ENCODE measurements at regions not wholly inside any gene's neighbourhood (a gene's known extent, or its start where the extent isn't known, plus 50 kb on each side); places are given as distances from the start of the nearest gene placed in this dataset.

DNA sequence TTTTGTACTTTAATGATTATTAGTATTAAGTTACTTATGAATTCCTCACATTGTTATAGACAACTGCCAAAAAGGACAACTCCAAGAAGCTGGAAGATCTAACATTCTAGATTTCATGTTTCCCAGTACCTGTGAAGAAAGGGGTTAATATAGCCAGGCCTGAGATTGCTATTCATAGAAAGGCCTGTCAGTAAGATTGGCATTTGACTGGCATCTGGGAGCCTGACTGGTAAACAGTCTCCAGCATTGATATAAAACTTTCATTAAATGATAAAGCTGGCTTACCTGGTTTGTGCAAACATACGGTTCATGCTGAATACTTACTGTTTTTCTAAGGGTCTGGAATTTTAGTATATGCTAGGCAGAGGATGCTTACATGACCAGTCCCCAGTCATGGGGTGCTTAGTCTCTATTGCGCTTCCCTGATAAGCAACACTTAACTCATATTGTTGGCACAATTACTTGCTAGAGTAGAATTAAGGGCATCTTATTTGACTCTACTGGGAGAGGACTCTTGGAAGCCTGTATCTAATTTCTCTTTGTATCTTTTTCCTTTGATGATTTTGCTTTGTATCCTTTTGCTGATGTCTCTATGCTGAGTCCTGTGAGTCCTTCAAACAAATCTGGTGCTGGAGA, 340.4 kb upstream of the SEMA6A start:
- Histone ChIP-seq H3K27ac (no peak overlapping the region), H3K36me3 (no peaks in the 10 kb centered on the region), H3K4me1 (no peaks in the 10 kb centered on the region), H3K27me3 (no peaks in the 10 kb centered on the region), H3K9me3 (no peaks in the 10 kb centered on the region), H3K4me3 (no peak overlapping the region)
- 91 to 94% methylated on average over 2 of the region's 2 CpGs for WGBS, 2 donors
- intact Hi-C loops (cut with DNase I), result no loop called here
- no peak for DNase-seq
- TF ChIP-seq, protein P1, sequence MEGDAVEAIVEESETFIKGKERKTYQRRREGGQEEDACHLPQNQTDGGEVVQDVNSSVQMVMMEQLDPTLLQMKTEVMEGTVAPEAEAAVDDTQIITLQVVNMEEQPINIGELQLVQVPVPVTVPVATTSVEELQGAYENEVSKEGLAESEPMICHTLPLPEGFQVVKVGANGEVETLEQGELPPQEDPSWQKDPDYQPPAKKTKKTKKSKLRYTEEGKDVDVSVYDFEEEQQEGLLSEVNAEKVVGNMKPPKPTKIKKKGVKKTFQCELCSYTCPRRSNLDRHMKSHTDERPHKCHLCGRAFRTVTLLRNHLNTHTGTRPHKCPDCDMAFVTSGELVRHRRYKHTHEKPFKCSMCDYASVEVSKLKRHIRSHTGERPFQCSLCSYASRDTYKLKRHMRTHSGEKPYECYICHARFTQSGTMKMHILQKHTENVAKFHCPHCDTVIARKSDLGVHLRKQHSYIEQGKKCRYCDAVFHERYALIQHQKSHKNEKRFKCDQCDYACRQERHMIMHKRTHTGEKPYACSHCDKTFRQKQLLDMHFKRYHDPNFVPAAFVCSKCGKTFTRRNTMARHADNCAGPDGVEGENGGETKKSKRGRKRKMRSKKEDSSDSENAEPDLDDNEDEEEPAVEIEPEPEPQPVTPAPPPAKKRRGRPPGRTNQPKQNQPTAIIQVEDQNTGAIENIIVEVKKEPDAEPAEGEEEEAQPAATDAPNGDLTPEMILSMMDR (IDR thresholded peaks at IDR 0.05), result no peak
- TF ChIP-seq POLR2A (IDR thresholded peaks at IDR 0.05), result no peak

DNA sequence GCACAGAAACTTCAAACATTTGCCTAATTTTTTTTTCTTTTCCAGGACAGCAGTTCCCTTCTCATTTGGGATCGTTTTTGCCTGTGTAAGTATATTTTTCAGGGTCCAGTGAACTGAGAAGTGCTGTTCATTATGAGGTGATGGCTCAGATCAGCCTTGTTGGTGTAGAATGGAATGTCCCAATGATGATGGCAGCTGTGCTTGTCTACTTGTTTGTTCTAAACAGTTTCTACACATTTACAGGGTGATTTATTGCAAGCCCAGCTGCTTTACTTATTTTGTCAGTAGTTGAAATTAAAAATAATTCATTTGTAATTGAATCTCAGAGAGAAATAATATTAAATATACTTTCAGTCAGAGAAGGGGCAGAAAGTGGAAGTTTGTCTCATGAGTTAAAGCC, 337.6 kb upstream of the SEMA6A start:
- Histone ChIP-seq H3K4me3 (no peak overlapping the region), H3K36me3 (no peaks in the 10 kb centered on the region), H3K27ac (no peak overlapping the region), H3K4me1 (no peaks in the 10 kb centered on the region), H3K9me3 (no peaks in the 10 kb centered on the region), H3K27me3 (no peaks in the 10 kb centered on the region)
- 25 to 50% methylated on average over 1 of the region's 1 CpG for WGBS, 2 donors
- TF ChIP-seq POLR2A (IDR thresholded peaks at IDR 0.05), result no peak
- TF ChIP-seq, protein P1 (IDR thresholded peaks at IDR 0.05), result no peak
- intact Hi-C loops (cut with DNase I), result no loop called here
- no peak for DNase-seq

DNA sequence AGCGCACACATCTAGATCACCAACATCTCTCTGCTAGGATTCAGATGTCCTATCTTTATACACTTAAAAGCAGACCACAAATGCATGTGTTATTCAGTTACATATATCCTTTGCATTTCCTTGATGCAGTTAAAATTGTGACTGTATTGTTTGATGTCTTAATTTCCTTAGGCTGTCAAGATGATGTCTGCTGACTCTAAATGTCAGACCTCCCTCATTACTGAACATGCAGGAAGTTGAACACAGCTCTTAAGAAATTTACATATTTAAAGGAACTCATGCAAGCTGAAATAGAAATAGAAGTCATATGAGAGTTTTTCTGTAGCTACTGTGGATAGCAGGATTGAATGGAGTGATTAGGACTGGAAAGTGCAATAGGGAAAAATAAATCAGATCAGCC, 336.5 kb upstream of the SEMA6A start:
- Histone ChIP-seq H3K27ac (no peak overlapping the region), H3K4me1 (no peaks in the 10 kb centered on the region), H3K36me3 (no peaks in the 10 kb centered on the region), H3K4me3 (no peak overlapping the region), H3K9me3 (no peaks in the 10 kb centered on the region), H3K27me3 (no peaks in the 10 kb centered on the region)
- TF ChIP-seq POLR2A (IDR thresholded peaks at IDR 0.05), result no peak
- TF ChIP-seq, protein P1 (IDR thresholded peaks at IDR 0.05), result no peak
- WGBS, 2 donors, result 96 to 100% methylated on average over 1 of the region's 1 CpG
- DNase-seq, result no peak
- intact Hi-C loops (cut with DNase I), result no loop called here

DNA sequence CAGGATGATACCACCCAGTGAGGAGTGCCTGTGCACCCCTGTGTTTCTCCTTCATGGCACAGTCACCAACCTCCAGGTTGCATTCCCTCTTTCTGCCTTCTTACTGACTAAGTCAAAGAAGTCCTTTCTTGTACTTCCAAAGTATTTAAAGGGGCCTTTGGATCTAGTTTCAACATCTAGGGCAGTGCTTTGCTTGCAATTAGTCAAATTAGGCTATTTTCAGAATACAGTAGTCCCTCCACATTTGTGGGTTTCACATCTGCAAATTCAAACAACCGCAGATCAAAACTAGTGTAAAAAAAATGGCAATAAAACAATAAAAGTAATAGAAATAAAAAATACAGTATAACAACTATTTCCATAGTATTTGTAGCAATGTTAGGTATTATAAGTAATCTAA, 333.9 kb upstream of the SEMA6A start:
- no peak for DNase-seq
- Histone ChIP-seq H3K36me3 (no peaks in the 10 kb centered on the region), H3K4me1 (no peaks in the 10 kb centered on the region), H3K9me3 (no peaks in the 10 kb centered on the region), H3K27me3 (no peaks in the 10 kb centered on the region), H3K27ac (no peak overlapping the region), H3K4me3 (no peak overlapping the region)
- intact Hi-C loops (cut with DNase I), result no loop called here
- TF ChIP-seq, protein P1 (IDR thresholded peaks at IDR 0.05), result no peak
- TF ChIP-seq POLR2A (IDR thresholded peaks at IDR 0.05), result no peak
- 82 to 91% methylated on average over 1 of the region's 1 CpG for WGBS, 2 donors

DNA sequence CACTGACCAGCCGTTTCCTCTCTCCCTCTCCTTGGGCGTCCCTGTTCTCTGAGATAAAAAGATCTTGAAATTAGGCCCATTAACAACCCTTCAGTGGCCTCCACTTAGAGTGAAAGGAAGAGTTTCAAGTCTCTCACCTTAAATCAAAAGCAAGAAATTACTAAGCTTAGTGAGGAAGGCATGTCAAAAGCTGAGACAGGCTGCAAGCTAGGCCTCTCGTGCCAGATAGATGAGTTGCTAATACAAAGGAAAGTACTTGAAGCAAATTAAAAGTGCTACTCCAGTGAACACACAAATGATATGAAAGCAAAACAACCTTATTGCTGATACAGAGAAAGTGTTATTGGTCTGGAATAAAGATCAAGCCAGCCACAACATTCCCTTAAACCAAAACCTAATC, 331.3 kb upstream of the SEMA6A start:
- 79 to 83% methylated on average over 2 to 3 of the region's 3 CpGs for WGBS, 2 donors
- Histone ChIP-seq H3K9me3 (no peaks in the 10 kb centered on the region), H3K4me1 (no peaks in the 10 kb centered on the region), H3K4me3 (no peak overlapping the region), H3K36me3 (no peaks in the 10 kb centered on the region), H3K27ac (no peak overlapping the region), H3K27me3 (no peaks in the 10 kb centered on the region)
- intact Hi-C loops (cut with DNase I), result no loop called here
- no peak for DNase-seq
- no peak for TF ChIP-seq POLR2A (IDR thresholded peaks at IDR 0.05)
- TF ChIP-seq, protein P1 (IDR thresholded peaks at IDR 0.05), result no peak
